ENCODE measurements at regions not wholly inside any gene's neighbourhood (a gene's known extent, or its start where the extent isn't known, plus 50 kb on each side); places are given as distances from the start of the nearest gene placed in this dataset.

DNA sequence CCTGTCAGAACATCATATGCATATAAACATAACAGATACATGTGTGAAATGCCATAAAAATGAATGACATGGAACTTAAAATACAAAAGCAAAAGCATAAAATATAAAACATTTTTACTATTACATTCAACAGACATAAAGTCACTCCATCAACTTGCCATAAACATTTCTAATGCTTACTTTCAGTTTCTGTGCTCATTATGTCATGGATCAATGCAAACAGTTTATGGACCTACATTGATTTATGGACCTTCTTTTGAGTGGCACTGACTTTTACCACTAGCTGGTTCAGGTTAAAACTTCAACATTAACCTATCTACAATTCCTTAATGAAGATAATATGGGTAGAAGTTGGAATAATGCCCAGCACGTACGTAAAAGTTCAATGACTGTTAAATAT is 577.4 kb upstream of the LMCD1 start:
- TF ChIP-seq, protein P1, sequence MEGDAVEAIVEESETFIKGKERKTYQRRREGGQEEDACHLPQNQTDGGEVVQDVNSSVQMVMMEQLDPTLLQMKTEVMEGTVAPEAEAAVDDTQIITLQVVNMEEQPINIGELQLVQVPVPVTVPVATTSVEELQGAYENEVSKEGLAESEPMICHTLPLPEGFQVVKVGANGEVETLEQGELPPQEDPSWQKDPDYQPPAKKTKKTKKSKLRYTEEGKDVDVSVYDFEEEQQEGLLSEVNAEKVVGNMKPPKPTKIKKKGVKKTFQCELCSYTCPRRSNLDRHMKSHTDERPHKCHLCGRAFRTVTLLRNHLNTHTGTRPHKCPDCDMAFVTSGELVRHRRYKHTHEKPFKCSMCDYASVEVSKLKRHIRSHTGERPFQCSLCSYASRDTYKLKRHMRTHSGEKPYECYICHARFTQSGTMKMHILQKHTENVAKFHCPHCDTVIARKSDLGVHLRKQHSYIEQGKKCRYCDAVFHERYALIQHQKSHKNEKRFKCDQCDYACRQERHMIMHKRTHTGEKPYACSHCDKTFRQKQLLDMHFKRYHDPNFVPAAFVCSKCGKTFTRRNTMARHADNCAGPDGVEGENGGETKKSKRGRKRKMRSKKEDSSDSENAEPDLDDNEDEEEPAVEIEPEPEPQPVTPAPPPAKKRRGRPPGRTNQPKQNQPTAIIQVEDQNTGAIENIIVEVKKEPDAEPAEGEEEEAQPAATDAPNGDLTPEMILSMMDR (IDR thresholded peaks at IDR 0.05; ENCODE audit: low read depth, low read length), result no peak

DNA sequence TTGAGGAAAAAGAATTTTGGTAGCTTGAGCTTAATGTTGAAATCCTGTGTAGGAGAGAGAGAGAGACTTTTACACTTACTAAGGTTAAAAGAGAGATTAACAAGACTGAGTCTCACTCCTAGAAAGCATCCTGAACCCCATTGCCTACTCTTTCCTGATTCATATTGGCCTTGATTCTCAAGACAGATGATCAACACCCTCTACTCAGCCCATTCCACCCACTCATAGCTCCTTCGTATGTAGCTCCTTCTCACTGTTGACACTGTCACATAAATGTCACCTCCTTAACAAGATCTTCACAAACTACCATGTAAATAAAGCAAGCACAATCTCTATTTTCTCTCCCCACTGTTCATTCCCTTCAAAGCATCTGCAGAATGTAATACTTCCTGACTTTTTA is 574.6 kb upstream of the LMCD1 start:
- TF ChIP-seq, protein P1 (IDR thresholded peaks at IDR 0.05; ENCODE audit: low read depth, low read length), result no peak
- no peak overlapping the region for H3K4me3 ChIP-seq (ENCODE audit: low read depth, low read length)

More for the DNA sequence above, 577.4 kb upstream of the LMCD1 start:
- no peak overlapping the region for H3K4me3 ChIP-seq (ENCODE audit: low read depth, low read length)

DNA sequence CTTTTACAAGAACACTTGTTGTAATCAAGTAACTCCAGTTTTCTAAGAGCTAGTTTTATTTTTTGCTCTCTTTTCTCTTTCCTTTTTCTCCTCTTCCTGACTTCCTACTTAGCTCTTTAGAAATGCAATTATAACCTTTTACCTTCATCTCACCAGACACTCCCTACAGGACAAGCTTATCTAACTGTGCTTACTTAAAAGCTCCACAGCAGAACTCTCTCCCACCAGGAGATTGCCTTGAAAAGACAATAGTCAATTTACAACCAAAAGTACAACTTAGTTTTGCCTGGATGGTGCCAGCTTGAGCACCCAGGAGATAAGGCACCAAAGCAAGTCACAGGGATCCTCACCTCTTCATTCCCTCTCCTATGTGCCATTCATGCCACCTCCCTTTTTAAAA is 573.8 kb upstream of the LMCD1 start:
- TF ChIP-seq, protein P1 (IDR thresholded peaks at IDR 0.05; ENCODE audit: low read depth, low read length), result no peak
- no peak overlapping the region for H3K4me3 ChIP-seq (ENCODE audit: low read depth, low read length)

DNA sequence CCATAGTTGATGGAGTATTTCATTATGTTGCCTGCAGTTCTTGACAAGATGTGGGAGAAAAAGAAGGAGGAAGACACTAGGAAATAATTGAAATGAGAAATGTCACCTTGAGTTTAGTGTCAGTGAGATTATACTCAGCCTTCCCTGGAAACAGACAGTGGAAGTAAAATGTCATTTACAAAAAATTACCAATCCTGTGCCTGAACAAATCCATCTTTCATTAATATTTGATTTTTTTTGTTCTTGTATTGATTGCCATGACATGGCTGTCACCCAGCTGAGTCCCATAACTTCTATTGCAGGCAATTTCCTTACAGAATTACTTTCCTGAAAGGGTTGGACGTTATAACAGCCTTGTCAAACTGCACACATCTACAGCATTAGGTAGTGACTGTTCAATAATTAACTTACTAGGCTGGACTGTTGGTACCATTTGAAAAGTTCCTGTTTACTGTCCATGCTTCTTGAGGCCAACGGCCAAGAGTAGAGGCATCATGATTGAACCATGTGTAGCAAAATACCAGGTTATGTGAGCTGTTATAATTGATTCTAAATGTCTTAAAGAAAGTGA is 572.2 kb upstream of the LMCD1 start:
- no peak overlapping the region for H3K4me3 ChIP-seq (ENCODE audit: low read depth, low read length)
- TF ChIP-seq, protein P1 (IDR thresholded peaks at IDR 0.05; ENCODE audit: low read depth, low read length), result no peak

DNA sequence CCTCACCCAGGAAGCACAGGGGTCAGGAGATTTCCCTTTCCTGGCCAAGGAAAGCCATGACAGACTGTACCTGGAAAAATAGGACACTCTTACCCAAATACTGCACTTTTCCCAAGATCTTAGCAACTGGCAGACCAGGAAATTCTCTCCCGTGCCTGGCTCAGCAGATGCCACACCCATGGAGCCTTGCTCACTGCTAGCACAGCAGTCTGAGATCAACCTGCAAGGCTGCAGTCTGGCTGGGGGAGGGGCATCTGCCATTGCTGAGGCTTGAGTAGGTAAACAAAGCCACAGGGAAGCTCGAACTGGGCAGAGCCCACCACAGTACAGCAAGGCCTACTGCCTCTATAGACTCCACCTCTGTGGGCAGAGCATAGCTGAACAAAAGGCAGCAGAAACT is 567.3 kb upstream of the LMCD1 start:
- H3K4me3 ChIP-seq (ENCODE audit: low read depth, low read length), result no peak overlapping the region
- TF ChIP-seq, protein P1 (IDR thresholded peaks at IDR 0.05; ENCODE audit: low read depth, low read length), result no peak

DNA sequence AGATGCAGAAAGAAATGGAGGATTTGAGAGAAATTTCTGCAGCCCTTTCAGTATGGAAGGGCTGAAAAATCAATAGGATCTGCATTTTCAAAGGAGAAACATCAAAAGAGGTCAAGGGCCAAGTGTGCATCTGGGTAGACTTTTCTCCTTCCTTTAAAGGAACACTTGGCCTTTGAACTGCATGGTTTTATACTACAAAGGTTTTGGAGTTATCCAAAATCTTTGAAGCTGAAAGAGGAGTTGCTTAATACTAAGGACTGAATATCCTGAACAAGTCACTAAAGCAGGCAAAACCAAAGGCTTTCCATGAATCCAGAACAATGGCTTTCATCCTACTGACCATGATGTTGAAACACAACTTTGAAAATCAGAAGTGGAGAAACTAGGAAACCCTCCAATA is 553.7 kb upstream of the LMCD1 start:
- TF ChIP-seq, protein P1 (IDR thresholded peaks at IDR 0.05; ENCODE audit: low read depth, low read length), result no peak
- H3K4me3 ChIP-seq (ENCODE audit: low read depth, low read length), result no peak overlapping the region

DNA sequence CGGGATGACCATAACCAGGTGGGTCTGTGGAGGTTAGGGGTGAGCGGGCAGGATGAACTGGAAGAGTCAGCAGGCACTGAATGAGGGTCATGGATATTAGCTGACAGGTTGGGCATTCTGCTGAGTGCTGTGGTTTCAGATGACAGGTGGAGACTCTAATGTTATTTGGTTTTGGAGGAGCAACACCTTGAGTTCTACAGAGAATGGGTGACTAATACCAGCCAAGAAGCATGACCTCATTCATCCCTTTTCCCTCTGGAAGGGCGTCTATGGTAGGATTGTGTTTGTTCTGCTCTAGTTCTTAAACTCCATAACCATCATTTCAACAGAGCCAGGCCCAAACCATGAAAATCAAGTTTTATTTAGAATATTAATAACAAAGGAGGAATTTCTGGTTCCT is 550.7 kb upstream of the LMCD1 start:
- no peak overlapping the region for H3K4me3 ChIP-seq (ENCODE audit: low read depth, low read length)
- TF ChIP-seq, protein P1 (IDR thresholded peaks at IDR 0.05; ENCODE audit: low read depth, low read length), result no peak
